Central memory CD8-positive, alpha-beta T cell (primary cell): ENCODE measurements at regions not wholly inside any gene's neighbourhood (a gene's known extent, or its start where the extent isn't known, plus 50 kb on each side); places are given as distances from the start of the nearest gene placed in this dataset.

ENCODE experiments used
- ATAC-seq: fragments of 150-1000 bp; cut with Tn5 transposase; replicated peaks from 2 replicates; pipeline ENCODE4 v1.10.0; 2022; ENCODE audit warnings: mild to moderate bottlenecking, moderate FRiP score, moderate number of reproducible peaks; ENCODE audit not compliant: poor library complexity, severe bottlenecking; ENCODE audit errors: extremely low read depth
- DNase-seq, 2 donors: peaks; one replicate each; pipeline ENCODE4 v3.0.0; 2021; ENCODE audit warnings: low spot score in 2 of 2
- H3K27ac Mint-ChIP-seq: one replicate; pipeline ENCODE4 v1.8.0; 2022; ENCODE audit warnings: low read depth, mild to moderate bottlenecking, moderate library complexity, mixed read lengths
- H3K27me3 Mint-ChIP-seq: one replicate; pipeline ENCODE4 v1.8.0; 2022; ENCODE audit warnings: mixed read lengths
- H3K36me3 Mint-ChIP-seq: one replicate; pipeline ENCODE4 v1.8.0; 2022; ENCODE audit warnings: mild to moderate bottlenecking, moderate library complexity, mixed read lengths; ENCODE audit not compliant: insufficient read depth
- H3K4me1 Mint-ChIP-seq: one replicate; pipeline ENCODE4 v1.8.0; 2022; ENCODE audit warnings: mixed read lengths
- H3K4me3 Mint-ChIP-seq: one replicate; pipeline ENCODE4 v1.8.0; 2022; ENCODE audit warnings: mild to moderate bottlenecking, moderate library complexity, mixed read lengths
- H3K9me3 Mint-ChIP-seq: one replicate; pipeline ENCODE4 v1.8.0; 2022; ENCODE audit warnings: mixed read lengths

- H3K4me1 Mint-ChIP-seq = no peaks in the 10 kb centered on the region
- H3K36me3 Mint-ChIP-seq = peaks cover 2% of the 10 kb centered on the region
- H3K4me3 Mint-ChIP-seq = no peak overlapping the region
- DNase-seq (no peak), ATAC-seq (no peak)
- no peaks in the 10 kb centered on the region for H3K9me3 Mint-ChIP-seq
- H3K27me3 Mint-ChIP-seq = peaks cover 58% of the 10 kb centered on the region
- no peak overlapping the region for H3K27ac Mint-ChIP-seq
Measured at GRCh38 chr2:226439337-226439736, 360.3 kb downstream of the IRS1 start.

- no peaks in the 10 kb centered on the region for H3K9me3 Mint-ChIP-seq
- H3K4me1 Mint-ChIP-seq = no peaks in the 10 kb centered on the region
- H3K4me3 Mint-ChIP-seq = no peak overlapping the region
- DNase-seq = no peak
- H3K27ac Mint-ChIP-seq = no peak overlapping the region
- peaks cover 49% of the 10 kb centered on the region for H3K27me3 Mint-ChIP-seq
- ATAC-seq = no peak
- peaks cover 2% of the 10 kb centered on the region for H3K36me3 Mint-ChIP-seq
Measured at GRCh38 chr2:226435146-226435545, 364.5 kb downstream of the IRS1 start.

GRCh38 chr2:226434702-226435101 is 364.9 kb downstream of the IRS1 start:
- no peaks in the 10 kb centered on the region for H3K9me3 Mint-ChIP-seq
- no peak overlapping the region for H3K4me3 Mint-ChIP-seq
- no peak overlapping the region for H3K27ac Mint-ChIP-seq
- H3K27me3 Mint-ChIP-seq = peaks cover 53% of the 10 kb centered on the region
- H3K4me1 Mint-ChIP-seq = no peaks in the 10 kb centered on the region
- ATAC-seq (no peak), DNase-seq (no peak)
- H3K36me3 Mint-ChIP-seq = peaks cover 2% of the 10 kb centered on the region

- Mint-ChIP-seq H3K36me3 (peaks cover 2% of the 10 kb centered on the region), H3K27me3 (peaks cover 31% of the 10 kb centered on the region), H3K9me3 (no peaks in the 10 kb centered on the region), H3K4me3 (no peak overlapping the region), H3K4me1 (no peaks in the 10 kb centered on the region), H3K27ac (no peak overlapping the region)
- DNase-seq (no peak), ATAC-seq (no peak)
Measured at GRCh38 chr2:226431288-226431948, 368.2 kb downstream of the IRS1 start.

- Mint-ChIP-seq H3K27me3 (peaks cover 14% of the 10 kb centered on the region), H3K4me3 (no peak overlapping the region), H3K4me1 (no peaks in the 10 kb centered on the region), H3K9me3 (no peaks in the 10 kb centered on the region), H3K27ac (no peak overlapping the region), H3K36me3 (no peaks in the 10 kb centered on the region)
- DNase-seq (no peak), ATAC-seq (no peak)
Measured at GRCh38 chr2:226429476-226429875, 370.1 kb downstream of the IRS1 start.

- Mint-ChIP-seq H3K27ac (no peak overlapping the region), H3K4me3 (no peak overlapping the region), H3K4me1 (peaks cover 11% of the 10 kb centered on the region), H3K36me3 (peaks cover 1% of the 10 kb centered on the region), H3K9me3 (no peaks in the 10 kb centered on the region), H3K27me3 (peaks cover 13% of the 10 kb centered on the region)
- ATAC-seq (no peak), DNase-seq (no peak)
Measured at GRCh38 chr2:226427538-226428307, 371.9 kb downstream of the IRS1 start.

- Mint-ChIP-seq H3K4me1 (peaks cover 11% of the 10 kb centered on the region), H3K9me3 (no peaks in the 10 kb centered on the region), H3K36me3 (peaks cover 1% of the 10 kb centered on the region), H3K4me3 (no peak overlapping the region), H3K27ac (no peak overlapping the region), H3K27me3 (peaks cover 13% of the 10 kb centered on the region)
- DNase-seq (no peak), ATAC-seq (no peak)
Measured at GRCh38 chr2:226426292-226426736, 373.3 kb downstream of the IRS1 start.

GRCh38 chr2:226424971-226425370 is 374.6 kb downstream of the IRS1 start:
- DNase-seq = no peak
- no peak for ATAC-seq
- H3K9me3 Mint-ChIP-seq = no peaks in the 10 kb centered on the region
- H3K4me3 Mint-ChIP-seq = no peak overlapping the region
- H3K36me3 Mint-ChIP-seq = peaks cover 1% of the 10 kb centered on the region
- H3K27me3 Mint-ChIP-seq = peaks cover 6% of the 10 kb centered on the region
- peaks cover 11% of the 10 kb centered on the region for H3K4me1 Mint-ChIP-seq
- H3K27ac Mint-ChIP-seq = no peak overlapping the region

- ATAC-seq = peak; percentile 73
- Mint-ChIP-seq H3K4me1 (peaks cover 11% of the 10 kb centered on the region), H3K4me3 (peak overlapping the region; percentile 68), H3K27ac (no peak overlapping the region), H3K27me3 (no peaks in the 10 kb centered on the region), H3K36me3 (peaks cover 2% of the 10 kb centered on the region), H3K9me3 (no peaks in the 10 kb centered on the region)
- peak; percentile 16 to 17 for DNase-seq
Measured at GRCh38 chr2:226423498-226423960, 376.1 kb downstream of the IRS1 start.

- Mint-ChIP-seq H3K27ac (no peak overlapping the region), H3K9me3 (no peaks in the 10 kb centered on the region), H3K36me3 (peaks cover 2% of the 10 kb centered on the region), H3K27me3 (no peaks in the 10 kb centered on the region), H3K4me3 (no peak overlapping the region), H3K4me1 (peaks cover 11% of the 10 kb centered on the region)
- ATAC-seq = no peak
- DNase-seq = no peak
Measured at GRCh38 chr2:226420646-226421045, 379.0 kb downstream of the IRS1 start.

- Mint-ChIP-seq H3K4me1 (peaks cover 5% of the 10 kb centered on the region), H3K27me3 (no peaks in the 10 kb centered on the region), H3K27ac (no peak overlapping the region), H3K4me3 (no peak overlapping the region), H3K36me3 (peaks cover 2% of the 10 kb centered on the region), H3K9me3 (no peaks in the 10 kb centered on the region)
- no peak for ATAC-seq
- no peak for DNase-seq
Measured at GRCh38 chr2:226418521-226418920, 381.1 kb downstream of the IRS1 start.

- DNase-seq = no peak
- no peaks in the 10 kb centered on the region for H3K9me3 Mint-ChIP-seq
- no peaks in the 10 kb centered on the region for H3K4me1 Mint-ChIP-seq
- H3K4me3 Mint-ChIP-seq = no peak overlapping the region
- no peak overlapping the region for H3K27ac Mint-ChIP-seq
- H3K27me3 Mint-ChIP-seq = peaks cover 8% of the 10 kb centered on the region
- peaks cover 1% of the 10 kb centered on the region for H3K36me3 Mint-ChIP-seq
- ATAC-seq = no peak
Measured at GRCh38 chr2:226414335-226414734, 385.3 kb downstream of the IRS1 start.
